CD14-positive monocyte (primary cell): ENCODE measurements at regions not wholly inside any gene's neighbourhood (a gene's known extent, or its start where the extent isn't known, plus 50 kb on each side); places are given as distances from the start of the nearest gene placed in this dataset.

Source experiments
- DNase-seq, 3 donors: peaks; one replicate each; pipeline ENCODE4 v3.0.0-alpha.2; 2011 to 2022
- H2AFZ ChIP-seq: 2 replicates; pipeline ENCODE4 v1.6.0; 2012; ENCODE audit warnings: mild to moderate bottlenecking, low read depth, low read length, inconsistent platforms; ENCODE audit not compliant: insufficient read depth, poor library complexity, severe bottlenecking
- H3K27ac ChIP-seq, 2 donors: 1 replicate in 1 of 2; 2 replicates in 1 of 2; pipeline ENCODE4 v1.5.1; 2012 to 2013; ENCODE audit warnings: low read length in 2 of 2, control low read depth in 1 of 2, inconsistent platforms in 1 of 2, low read depth in 1 of 2, mild to moderate bottlenecking in 1 of 2
- H3K27me3 ChIP-seq, 2 donors: one replicate each; pipeline versions ENCODE4 v1.6.0 to v1.6.1; 2011 to 2013; ENCODE audit warnings: low read length in 2 of 2; ENCODE audit not compliant: control insufficient read depth in 2 of 2, insufficient read depth in 2 of 2
- H3K36me3 ChIP-seq, 2 donors: replicated peaks in 1 of 2; 1 replicate in 1 of 2; 2 replicates in 1 of 2; pipeline versions ENCODE4 v1.5.1 to v1.6.1; 2012 to 2013; ENCODE audit warnings: low read length in 2 of 2, control low read depth in 1 of 2, inconsistent platforms in 1 of 2, mild to moderate bottlenecking in 1 of 2; ENCODE audit not compliant: insufficient read depth in 2 of 2, control insufficient read depth in 1 of 2
- H3K4me1 ChIP-seq, 2 donors: 1 replicate in 1 of 2; 2 replicates in 1 of 2; pipeline versions ENCODE4 v1.5.1 to v1.6.1; 2012 to 2013; ENCODE audit warnings: low read length in 2 of 2, control low read depth in 1 of 2, inconsistent platforms in 1 of 2, mild to moderate bottlenecking in 1 of 2, moderate library complexity in 1 of 2; ENCODE audit not compliant: insufficient read depth in 2 of 2, control insufficient read depth in 1 of 2
- H3K4me2 ChIP-seq: replicated peaks from 2 replicates; pipeline ENCODE3; 2012; ENCODE audit warnings: low read length, moderate library complexity, mild to moderate bottlenecking; ENCODE audit not compliant: poor library complexity, severe bottlenecking; ENCODE audit errors: extremely low read depth
- H3K4me3 ChIP-seq, 3 experiments: fragments of 200-600 bp in 1 of 3; sonication (generic) in 1 of 3; replicated peaks in 1 of 3; 1 replicate in 2 of 3; 2 replicates in 1 of 3; pipeline ENCODE4 v1.5.1; 2011 to 2013; ENCODE audit warnings: low read length in 3 of 3, mild to moderate bottlenecking in 3 of 3, control low read depth in 2 of 3, low read depth in 2 of 3, inconsistent platforms in 1 of 3, moderate library complexity in 1 of 3
- H3K79me2 ChIP-seq: 2 replicates; pipeline ENCODE4 v1.6.0; 2012; ENCODE audit warnings: mild to moderate bottlenecking, control low read depth, inconsistent platforms, low read length, moderate library complexity; ENCODE audit not compliant: insufficient read depth
- H3K9ac ChIP-seq: 2 replicates; pipeline ENCODE4 v1.6.0; 2017; ENCODE audit warnings: low read length, mild to moderate bottlenecking; ENCODE audit not compliant: insufficient read depth, poor library complexity, severe bottlenecking
- H3K9me3 ChIP-seq, 2 donors: replicated peaks in 1 of 2; 1 replicate in 1 of 2; 2 replicates in 1 of 2; pipeline versions ENCODE4 v1.5.1 to v1.6.1; 2012 to 2013; ENCODE audit warnings: low read length in 2 of 2, control low read depth in 1 of 2; ENCODE audit not compliant: control insufficient read depth in 1 of 2, insufficient read depth in 1 of 2
- H4K20me1 ChIP-seq: 2 replicates; pipeline ENCODE4 v1.6.0; 2012; ENCODE audit warnings: mild to moderate bottlenecking, low read length, control low read depth, moderate library complexity; ENCODE audit not compliant: insufficient read depth
- H3K27ac Mint-ChIP-seq, 7 donors: one replicate each; pipeline ENCODE4 v1.8.0; 2020; ENCODE audit warnings: mild to moderate bottlenecking in 7 of 7, mixed read lengths in 7 of 7, moderate library complexity in 6 of 7, inconsistent platforms in 2 of 7
- H3K27me3 Mint-ChIP-seq, 3 donors: one replicate each; pipeline ENCODE4 v1.8.0; 2021 to 2022; ENCODE audit warnings: low read depth in 3 of 3, mild to moderate bottlenecking in 3 of 3, mixed read lengths in 3 of 3, moderate library complexity in 3 of 3, inconsistent platforms in 1 of 3
- H3K36me3 Mint-ChIP-seq, 2 donors: one replicate each; pipeline ENCODE4 v1.8.0; 2020; ENCODE audit warnings: mixed read lengths in 2 of 2, inconsistent platforms in 1 of 2, mild to moderate bottlenecking in 1 of 2
- H3K4me1 Mint-ChIP-seq: one replicate; pipeline ENCODE4 v1.8.0; 2020; ENCODE audit warnings: mild to moderate bottlenecking, mixed read lengths
- H3K4me3 Mint-ChIP-seq, 2 donors: one replicate each; pipeline ENCODE4 v1.8.0; 2020; ENCODE audit warnings: mild to moderate bottlenecking in 2 of 2, mixed read lengths in 2 of 2, moderate library complexity in 1 of 2
- H3K9me3 Mint-ChIP-seq, 7 donors: one replicate each; pipeline ENCODE4 v1.8.0; 2020 to 2022; ENCODE audit warnings: mixed read lengths in 7 of 7, mild to moderate bottlenecking in 6 of 7, moderate library complexity in 6 of 7, inconsistent platforms in 2 of 7
- WGBS: methylation state at CpG from one replicate; pipeline ENCODE4 v1.1.5; 2013; ENCODE audit warnings: missing lambda C conversion rate; ENCODE audit not compliant: insufficient coverage; 5-methylcytosine and 5-hydroxymethylcytosine counted together
- intact Hi-C, 2 donors: fragments of 100-400 bp; cut with micrococcal nuclease; formaldehyde crosslinking; loops; one replicate each; pipeline versions ENCODE4 v1.15.0 to v1.15.1; 2023
- TF ChIP-seq, protein P1 (sequence below): fragments of 200-600 bp; IDR thresholded peaks from one replicate; pipeline ENCODE4 v1.8.0; 2022; ENCODE audit warnings: antibody characterized with exemption, mild to moderate bottlenecking

GRCh38 chr11:134760299-134760698 is 348.3 kb upstream of the B3GAT1 start:
- Histone ChIP-seq H3K27me3 (no peaks in the 10 kb centered on the region), H3K9me3 (peaks cover 0 to 2% of the 10 kb centered on the region in 2 donors), H3K79me2 (no peaks in the 10 kb centered on the region), H4K20me1 (no peaks in the 10 kb centered on the region), H3K9ac (no peak overlapping the region), H3K4me1 (no peaks in the 10 kb centered on the region), H2AFZ (no peak overlapping the region), H3K36me3 (no peaks in the 10 kb centered on the region), H3K27ac (no peak overlapping the region), H3K4me2 (no peak overlapping the region), H3K4me3 (no peak overlapping the region)
- no peak overlapping the region for H3K27ac Mint-ChIP-seq
- no peak overlapping the region for H3K4me3 Mint-ChIP-seq
- no peaks in the 10 kb centered on the region for H3K36me3 Mint-ChIP-seq
- no peaks in the 10 kb centered on the region for H3K4me1 Mint-ChIP-seq
- intact Hi-C loops = no loop called here
- peaks cover 0 to 6% (median 3%) of the 10 kb centered on the region in 7 donors for H3K9me3 Mint-ChIP-seq
- 87% methylated on average over 9 of the region's 12 CpGs for WGBS
- DNase-seq = no peak
- TF ChIP-seq, protein P1, sequence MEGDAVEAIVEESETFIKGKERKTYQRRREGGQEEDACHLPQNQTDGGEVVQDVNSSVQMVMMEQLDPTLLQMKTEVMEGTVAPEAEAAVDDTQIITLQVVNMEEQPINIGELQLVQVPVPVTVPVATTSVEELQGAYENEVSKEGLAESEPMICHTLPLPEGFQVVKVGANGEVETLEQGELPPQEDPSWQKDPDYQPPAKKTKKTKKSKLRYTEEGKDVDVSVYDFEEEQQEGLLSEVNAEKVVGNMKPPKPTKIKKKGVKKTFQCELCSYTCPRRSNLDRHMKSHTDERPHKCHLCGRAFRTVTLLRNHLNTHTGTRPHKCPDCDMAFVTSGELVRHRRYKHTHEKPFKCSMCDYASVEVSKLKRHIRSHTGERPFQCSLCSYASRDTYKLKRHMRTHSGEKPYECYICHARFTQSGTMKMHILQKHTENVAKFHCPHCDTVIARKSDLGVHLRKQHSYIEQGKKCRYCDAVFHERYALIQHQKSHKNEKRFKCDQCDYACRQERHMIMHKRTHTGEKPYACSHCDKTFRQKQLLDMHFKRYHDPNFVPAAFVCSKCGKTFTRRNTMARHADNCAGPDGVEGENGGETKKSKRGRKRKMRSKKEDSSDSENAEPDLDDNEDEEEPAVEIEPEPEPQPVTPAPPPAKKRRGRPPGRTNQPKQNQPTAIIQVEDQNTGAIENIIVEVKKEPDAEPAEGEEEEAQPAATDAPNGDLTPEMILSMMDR = no peak
- H3K27me3 Mint-ChIP-seq = peaks cover 0 to 5% (median 0%) of the 10 kb centered on the region in 3 donors

- no peaks in the 10 kb centered on the region for H3K27me3 ChIP-seq
- no peak overlapping the region for H3K27ac ChIP-seq
- peaks cover 0 to 8% (median 0%) of the 10 kb centered on the region in 3 donors for H3K27me3 Mint-ChIP-seq
- intact Hi-C loops = no loop called here
- 74% methylated on average over 11 of the region's 11 CpGs for WGBS
- peaks cover 0 to 4% (median 3%) of the 10 kb centered on the region in 7 donors for H3K9me3 Mint-ChIP-seq
- H3K4me3 Mint-ChIP-seq = no peak overlapping the region
- no peaks in the 10 kb centered on the region for H4K20me1 ChIP-seq
- H3K27ac Mint-ChIP-seq = no peak overlapping the region
- DNase-seq = no peak
- no peak overlapping the region for H3K4me2 ChIP-seq
- H2AFZ ChIP-seq = no peak overlapping the region
- no peaks in the 10 kb centered on the region for H3K79me2 ChIP-seq
- peaks cover 0 to 2% of the 10 kb centered on the region in 2 donors for H3K9me3 ChIP-seq
- no peak overlapping the region for H3K4me3 ChIP-seq
- H3K4me1 ChIP-seq = no peaks in the 10 kb centered on the region
- no peaks in the 10 kb centered on the region for H3K36me3 Mint-ChIP-seq
- H3K4me1 Mint-ChIP-seq = no peaks in the 10 kb centered on the region
- TF ChIP-seq, protein P1 = no peak
- H3K9ac ChIP-seq = no peak overlapping the region
- no peaks in the 10 kb centered on the region for H3K36me3 ChIP-seq
Measured at GRCh38 chr11:134759855-134760254, 347.8 kb upstream of the B3GAT1 start.
